GM23338 (cell line): ENCODE measurements at regions not wholly inside any gene's neighbourhood (a gene's known extent, or its start where the extent isn't known, plus 50 kb on each side); places are given as distances from the start of the nearest gene placed in this dataset.
A peak's percentile ranks its signal among the peaks of the same experiment; 100 is the strongest.

Source experiments
- ATAC-seq: fragments of 200-7000 bp; cut with Tn5 transposase; 3 replicates; pipeline ENCODE4 v1.9.1; 2020
- DNase-seq: peaks from one replicate; pipeline ENCODE4 v3.0.0-alpha.2; 2015; ENCODE audit warnings: low spot score
- H2AFZ ChIP-seq: fragments of 200-600 bp; sonication (generic); 2 replicates; pipeline ENCODE4 v1.8.0; 2016; ENCODE audit warnings: antibody characterized with exemption, mild to moderate bottlenecking, moderate library complexity
- H3F3A ChIP-seq: fragments of 200-600 bp; sonication (generic); replicated peaks from 2 replicates; pipeline ENCODE4 v1.8.0; 2017; ENCODE audit warnings: antibody characterized with exemption, mixed run types, low read depth
- H3K27ac ChIP-seq: fragments of 200-600 bp; sonication (generic); 2 replicates; pipeline ENCODE4 v1.6.1; 2016; ENCODE audit warnings: low read depth
- H3K27me3 ChIP-seq: fragments of 200-600 bp; sonication (generic); 2 replicates; pipeline ENCODE4 v1.8.0; 2016; ENCODE audit warnings: mild to moderate bottlenecking, mixed run types, moderate library complexity; ENCODE audit not compliant: insufficient read depth
- H3K36me3 ChIP-seq: fragments of 200-600 bp; sonication (generic); 2 replicates; pipeline ENCODE4 v1.8.0; 2016; ENCODE audit warnings: mild to moderate bottlenecking; ENCODE audit not compliant: insufficient read depth
- H3K4me1 ChIP-seq: fragments of 200-600 bp; sonication (generic); 2 replicates; pipeline ENCODE4 v1.8.0; 2016; ENCODE audit warnings: mild to moderate bottlenecking, moderate library complexity; ENCODE audit not compliant: insufficient read depth
- H3K4me2 ChIP-seq: fragments of 200-600 bp; sonication (generic); 2 replicates; pipeline ENCODE4 v1.7.1; 2017; ENCODE audit warnings: mixed run types
- H3K4me3 ChIP-seq: fragments of 200-600 bp; sonication (generic); 2 replicates; pipeline ENCODE4 v1.6.1; 2016; ENCODE audit warnings: mixed run types
- H3K79me2 ChIP-seq: fragments of 200-600 bp; sonication (generic); replicated peaks from 2 replicates; pipeline ENCODE4 v1.8.0; 2017; ENCODE audit warnings: mild to moderate bottlenecking; ENCODE audit not compliant: insufficient read depth
- H3K9me2 ChIP-seq: fragments of 200-600 bp; sonication (generic); 2 replicates; pipeline ENCODE4 v1.8.0; 2017; ENCODE audit not compliant: insufficient read depth
- H4K20me1 ChIP-seq: fragments of 200-600 bp; sonication (generic); replicated peaks from 2 replicates; pipeline ENCODE4 v1.8.0; 2017; ENCODE audit warnings: mild to moderate bottlenecking; ENCODE audit not compliant: insufficient read depth
- H3K27ac Mint-ChIP-seq: 2 replicates; pipeline ENCODE4 v1.8.0; 2020; ENCODE audit warnings: inconsistent platforms, mild to moderate bottlenecking, moderate library complexity, mixed read lengths
- H3K27me3 Mint-ChIP-seq: 3 replicates; pipeline ENCODE4 v1.8.0; 2022; ENCODE audit warnings: low read depth, mild to moderate bottlenecking, moderate library complexity, mixed read lengths, inconsistent platforms; ENCODE audit not compliant: insufficient read depth, poor library complexity
- H3K36me3 Mint-ChIP-seq: 3 replicates; pipeline ENCODE4 v1.8.0; 2021; ENCODE audit warnings: low read depth, mild to moderate bottlenecking, inconsistent platforms, moderate library complexity, mixed read lengths
- H3K4me1 Mint-ChIP-seq: 3 replicates; pipeline ENCODE4 v1.8.0; 2020; ENCODE audit warnings: mild to moderate bottlenecking, inconsistent platforms, mixed read lengths
- H3K4me3 Mint-ChIP-seq: 3 replicates; pipeline ENCODE4 v1.8.0; 2021; ENCODE audit warnings: moderate library complexity, mild to moderate bottlenecking, inconsistent platforms, mixed read lengths
- H3K9me3 Mint-ChIP-seq: 3 replicates; pipeline ENCODE4 v1.8.0; 2020; ENCODE audit warnings: moderate library complexity, mild to moderate bottlenecking, inconsistent platforms, mixed read lengths
- CREB1 ChIP-seq: fragments of 250-450 bp; sonication (Bioruptor Pico); IDR thresholded peaks from 2 replicates; pipeline ENCODE4 v1.5.0; 2020; ENCODE audit warnings: low read depth, mild to moderate bottlenecking, moderate library complexity
- EZH2 ChIP-seq: fragments of 200-600 bp; sonication (generic); IDR thresholded peaks from one replicate; pipeline ENCODE4 v1.8.0; 2017; ENCODE audit warnings: antibody characterized with exemption, mild to moderate bottlenecking, low read depth; ENCODE audit not compliant: unreplicated experiment
- EZH2phosphoT487 ChIP-seq: fragments of 200-600 bp; sonication (generic); IDR thresholded peaks from one replicate; pipeline ENCODE4 v1.8.1; 2018; ENCODE audit warnings: antibody characterized with exemption; ENCODE audit not compliant: unreplicated experiment
- JUNB ChIP-seq: IDR thresholded peaks from one replicate; pipeline ENCODE4 v1.6.1; 2016; ENCODE audit warnings: antibody characterized with exemption; ENCODE audit not compliant: unreplicated experiment
- NANOG ChIP-seq: IDR thresholded peaks from 2 replicates; pipeline ENCODE4 v1.6.1; 2016; ENCODE audit warnings: antibody characterized with exemption, borderline replicate concordance
- POLR2AphosphoS5 ChIP-seq: IDR thresholded peaks from 2 replicates; pipeline ENCODE4 v1.6.1; 2016; ENCODE audit warnings: antibody characterized with exemption, low read depth
- STAT1 ChIP-seq: IDR thresholded peaks from one replicate; pipeline ENCODE4 v1.6.1; 2016; ENCODE audit warnings: antibody characterized with exemption; ENCODE audit not compliant: unreplicated experiment
- ZNF114 ChIP-seq: fragments of 250-450 bp; sonication (Bioruptor Pico); IDR thresholded peaks from 2 replicates; pipeline ENCODE4 v1.5.0; 2020; ENCODE audit warnings: mild to moderate bottlenecking, moderate library complexity
- ZNF331 ChIP-seq: fragments of 250-450 bp; sonication (Bioruptor Pico); IDR thresholded peaks from 2 replicates; pipeline ENCODE4 v1.5.0; 2020; ENCODE audit warnings: low read depth, mild to moderate bottlenecking, moderate library complexity
- TF ChIP-seq, protein P1 (sequence below), 2 experiments: fragments of 200-600 bp in 1 of 2; sonication (generic) in 1 of 2; conservative IDR thresholded peaks; 2 replicates each; pipeline versions ENCODE4 v1.5.1 to v1.6.1; 2016 to 2017; ENCODE audit warnings: antibody characterized with exemption in 2 of 2, low read depth in 2 of 2, mild to moderate bottlenecking in 2 of 2, moderate library complexity in 1 of 2
- TF ChIP-seq, protein P2 (sequence below): IDR thresholded peaks from one replicate; pipeline ENCODE4 v1.6.1; 2018; ENCODE audit warnings: antibody characterized with exemption; ENCODE audit not compliant: unreplicated experiment

DNA sequence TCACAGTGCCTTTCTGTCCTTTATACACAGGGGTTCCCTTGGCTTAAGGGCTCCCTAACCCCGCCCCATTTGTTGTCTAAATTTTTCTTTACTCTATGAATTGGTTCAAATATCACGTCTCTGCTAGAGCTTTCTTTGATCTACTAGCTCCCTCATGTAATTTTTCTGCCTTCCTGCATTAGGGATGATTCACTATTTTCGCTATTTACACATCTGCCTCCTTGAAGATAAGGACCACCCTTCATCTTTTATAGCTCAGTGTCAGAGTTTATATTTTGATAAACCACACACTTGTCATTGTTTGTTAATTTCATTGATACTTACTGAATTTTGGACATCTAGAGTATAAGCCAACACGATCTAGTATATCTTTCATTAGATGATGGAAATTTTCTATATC, 169.2 kb downstream of the LPIN1 start (continued):
- TF ChIP-seq, protein P1, sequence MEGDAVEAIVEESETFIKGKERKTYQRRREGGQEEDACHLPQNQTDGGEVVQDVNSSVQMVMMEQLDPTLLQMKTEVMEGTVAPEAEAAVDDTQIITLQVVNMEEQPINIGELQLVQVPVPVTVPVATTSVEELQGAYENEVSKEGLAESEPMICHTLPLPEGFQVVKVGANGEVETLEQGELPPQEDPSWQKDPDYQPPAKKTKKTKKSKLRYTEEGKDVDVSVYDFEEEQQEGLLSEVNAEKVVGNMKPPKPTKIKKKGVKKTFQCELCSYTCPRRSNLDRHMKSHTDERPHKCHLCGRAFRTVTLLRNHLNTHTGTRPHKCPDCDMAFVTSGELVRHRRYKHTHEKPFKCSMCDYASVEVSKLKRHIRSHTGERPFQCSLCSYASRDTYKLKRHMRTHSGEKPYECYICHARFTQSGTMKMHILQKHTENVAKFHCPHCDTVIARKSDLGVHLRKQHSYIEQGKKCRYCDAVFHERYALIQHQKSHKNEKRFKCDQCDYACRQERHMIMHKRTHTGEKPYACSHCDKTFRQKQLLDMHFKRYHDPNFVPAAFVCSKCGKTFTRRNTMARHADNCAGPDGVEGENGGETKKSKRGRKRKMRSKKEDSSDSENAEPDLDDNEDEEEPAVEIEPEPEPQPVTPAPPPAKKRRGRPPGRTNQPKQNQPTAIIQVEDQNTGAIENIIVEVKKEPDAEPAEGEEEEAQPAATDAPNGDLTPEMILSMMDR (conservative IDR thresholded peaks at IDR 0.05; ENCODE audit: low read depth in 2 of 2), result no peak

DNA sequence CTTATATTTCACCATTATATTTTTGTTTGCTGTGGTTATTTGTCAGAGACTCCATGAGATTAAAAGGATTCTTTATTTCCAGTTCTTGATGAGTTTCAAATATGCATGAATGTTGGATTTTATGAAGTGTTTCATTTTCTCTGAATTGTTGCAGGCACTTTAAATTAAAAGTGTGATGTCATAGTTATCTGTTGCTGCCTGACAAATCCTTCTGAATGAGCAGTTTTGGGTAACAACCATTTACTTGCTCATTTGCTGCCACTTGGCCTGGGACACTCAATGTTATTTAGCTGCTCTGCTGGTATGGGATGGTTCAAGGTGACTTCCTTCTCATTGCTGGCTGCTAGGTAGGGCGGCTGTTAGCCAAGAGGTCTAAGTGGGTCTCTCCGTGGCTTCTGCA, 173.5 kb downstream of the LPIN1 start:
- DNase-seq, result no peak
- peaks cover 9% of the 10 kb centered on the region for H3K4me1 ChIP-seq
- no peak overlapping the region for H3K27ac ChIP-seq
- no peaks in the 10 kb centered on the region for H4K20me1 ChIP-seq
- H3K9me3 Mint-ChIP-seq, result no peaks in the 10 kb centered on the region
- H3K4me1 Mint-ChIP-seq, result peaks cover 16% of the 10 kb centered on the region
- H3K27ac Mint-ChIP-seq, result no peak overlapping the region
- TF ChIP-seq STAT1 (no peak), ZNF114 (CRISPR knock-in tag) (no peak), CREB1 (CRISPR knock-in tag) (no peak), JUNB (no peak)
- TF ChIP-seq, protein P1 (conservative IDR thresholded peaks at IDR 0.05; ENCODE audit: low read depth in 2 of 2), result no peak
- peaks cover 5% of the 10 kb centered on the region; the same call in 1 of the 2 replicates for H3K9me2 ChIP-seq
- H3K4me2 ChIP-seq, result no peak overlapping the region
- no peaks in the 10 kb centered on the region for H3K36me3 ChIP-seq
- no peaks in the 10 kb centered on the region for H3K36me3 Mint-ChIP-seq
- H3K4me3 ChIP-seq, result no peak overlapping the region
- no peaks in the 10 kb centered on the region for H3F3A ChIP-seq
- ATAC-seq, result no peak
- H3K79me2 ChIP-seq, result no peaks in the 10 kb centered on the region
- no peak overlapping the region for H3K4me3 Mint-ChIP-seq
- peaks cover 4% of the 10 kb centered on the region for H3K27me3 Mint-ChIP-seq
- peak overlapping the region; percentile 38; the same call in 1 of the 2 replicates for H2AFZ ChIP-seq
- H3K27me3 ChIP-seq, result no peaks in the 10 kb centered on the region

DNA sequence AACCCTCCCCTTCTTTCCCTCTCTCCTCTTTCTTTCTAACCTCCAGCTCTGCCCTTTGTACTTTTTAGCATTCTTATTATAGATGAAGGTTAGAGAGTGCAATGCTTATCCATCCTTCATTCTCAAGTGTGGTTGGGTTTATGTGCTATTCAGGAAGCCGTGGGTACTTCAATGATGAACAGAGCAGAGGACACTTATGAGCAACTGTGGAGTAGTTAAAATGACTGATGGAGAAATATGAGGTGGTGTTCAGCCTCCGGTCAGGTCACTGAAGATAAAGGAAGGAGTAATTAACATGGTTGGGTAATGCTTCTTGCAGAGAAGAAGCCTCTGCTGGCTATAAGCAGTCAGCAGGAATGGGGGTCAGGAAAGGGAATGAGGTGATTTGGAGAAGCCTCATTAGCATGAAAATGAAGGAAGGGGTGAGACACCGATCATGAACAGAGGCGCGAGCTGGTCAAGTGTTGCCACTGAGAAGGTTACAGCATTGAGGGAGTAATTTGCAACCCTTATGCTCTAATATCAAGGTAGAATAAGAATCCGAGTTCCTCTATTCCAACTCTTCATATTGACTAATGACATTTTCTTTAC, 174.7 kb downstream of the LPIN1 start:
- Histone ChIP-seq H3K27me3 (no peaks in the 10 kb centered on the region), H3K4me1 (peaks cover 9% of the 10 kb centered on the region), H3K4me2 (peak overlapping the region; percentile 45; the same call in 1 of the 2 replicates), H4K20me1 (no peaks in the 10 kb centered on the region), H2AFZ (peak overlapping the region; percentile 47; the same call in 1 of the 2 replicates), H3K27ac (no peak overlapping the region), H3K4me3 (no peak overlapping the region), H3K9me2 (no peaks in the 10 kb centered on the region), H3F3A (no peaks in the 10 kb centered on the region), H3K36me3 (no peaks in the 10 kb centered on the region), H3K79me2 (no peaks in the 10 kb centered on the region)
- Mint-ChIP-seq H3K9me3 (no peaks in the 10 kb centered on the region), H3K36me3 (no peaks in the 10 kb centered on the region; the same call in 2 of the 3 replicates), H3K4me3 (no peak overlapping the region), H3K27me3 (peaks cover 1% of the 10 kb centered on the region), H3K4me1 (peaks cover 16% of the 10 kb centered on the region), H3K27ac (no peak overlapping the region; the same call in 1 of the 2 replicates)
- ATAC-seq, result peak; percentile 63
- DNase-seq, result peak; percentile 19
- no peak for TF ChIP-seq CREB1 (CRISPR knock-in tag)
- TF ChIP-seq ZNF114 (CRISPR knock-in tag), result no peak
- no peak for TF ChIP-seq NANOG
- no peak for TF ChIP-seq EZH2phosphoT487
- TF ChIP-seq EZH2, result no peak
- TF ChIP-seq, protein P2, sequence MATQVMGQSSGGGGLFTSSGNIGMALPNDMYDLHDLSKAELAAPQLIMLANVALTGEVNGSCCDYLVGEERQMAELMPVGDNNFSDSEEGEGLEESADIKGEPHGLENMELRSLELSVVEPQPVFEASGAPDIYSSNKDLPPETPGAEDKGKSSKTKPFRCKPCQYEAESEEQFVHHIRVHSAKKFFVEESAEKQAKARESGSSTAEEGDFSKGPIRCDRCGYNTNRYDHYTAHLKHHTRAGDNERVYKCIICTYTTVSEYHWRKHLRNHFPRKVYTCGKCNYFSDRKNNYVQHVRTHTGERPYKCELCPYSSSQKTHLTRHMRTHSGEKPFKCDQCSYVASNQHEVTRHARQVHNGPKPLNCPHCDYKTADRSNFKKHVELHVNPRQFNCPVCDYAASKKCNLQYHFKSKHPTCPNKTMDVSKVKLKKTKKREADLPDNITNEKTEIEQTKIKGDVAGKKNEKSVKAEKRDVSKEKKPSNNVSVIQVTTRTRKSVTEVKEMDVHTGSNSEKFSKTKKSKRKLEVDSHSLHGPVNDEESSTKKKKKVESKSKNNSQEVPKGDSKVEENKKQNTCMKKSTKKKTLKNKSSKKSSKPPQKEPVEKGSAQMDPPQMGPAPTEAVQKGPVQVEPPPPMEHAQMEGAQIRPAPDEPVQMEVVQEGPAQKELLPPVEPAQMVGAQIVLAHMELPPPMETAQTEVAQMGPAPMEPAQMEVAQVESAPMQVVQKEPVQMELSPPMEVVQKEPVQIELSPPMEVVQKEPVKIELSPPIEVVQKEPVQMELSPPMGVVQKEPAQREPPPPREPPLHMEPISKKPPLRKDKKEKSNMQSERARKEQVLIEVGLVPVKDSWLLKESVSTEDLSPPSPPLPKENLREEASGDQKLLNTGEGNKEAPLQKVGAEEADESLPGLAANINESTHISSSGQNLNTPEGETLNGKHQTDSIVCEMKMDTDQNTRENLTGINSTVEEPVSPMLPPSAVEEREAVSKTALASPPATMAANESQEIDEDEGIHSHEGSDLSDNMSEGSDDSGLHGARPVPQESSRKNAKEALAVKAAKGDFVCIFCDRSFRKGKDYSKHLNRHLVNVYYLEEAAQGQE, result no peak
- no peak for TF ChIP-seq POLR2AphosphoS5
- no peak for TF ChIP-seq ZNF331 (CRISPR knock-in tag)
